PFSK-1 (cell line): ENCODE measurements at regions not wholly inside any gene's neighbourhood (a gene's known extent, or its start where the extent isn't known, plus 50 kb on each side); places are given as distances from the start of the nearest gene placed in this dataset.

Experiments
- FOXP2 ChIP-seq: optimal IDR thresholded peaks from 2 replicates; pipeline ENCODE3; 2011; ENCODE audit warnings: borderline replicate concordance, control low read depth, inconsistent platforms; ENCODE audit not compliant: insufficient read depth; ENCODE audit errors: extremely low read length, extremely low read depth
- POLR2AphosphoS5 ChIP-seq: IDR thresholded peaks from 2 replicates; pipeline ENCODE4 v1.6.1; 2012; ENCODE audit warnings: low read depth, mild to moderate bottlenecking, control low read depth, low read length, moderate library complexity
- REST ChIP-seq, 2 experiments: IDR thresholded peaks; 2 replicates each; pipeline versions ENCODE4 v1.6.1 to v1.8.0; 2011 to 2012; ENCODE audit warnings: low read depth in 2 of 2, low read length in 2 of 2, control low read depth in 1 of 2, inconsistent platforms in 1 of 2, mild to moderate bottlenecking in 1 of 2, moderate library complexity in 1 of 2; ENCODE audit not compliant: insufficient read depth in 1 of 2
- SIN3A ChIP-seq: IDR thresholded peaks from 2 replicates; pipeline ENCODE4 v1.6.1; 2012; ENCODE audit warnings: mild to moderate bottlenecking, low read length, moderate library complexity, borderline replicate concordance; ENCODE audit not compliant: insufficient read depth
- TAF1 ChIP-seq: IDR thresholded peaks from 2 replicates; pipeline ENCODE4 v1.6.1; 2012; ENCODE audit warnings: low read length, control low read depth, borderline replicate concordance; ENCODE audit not compliant: insufficient read depth

GRCh38 chr2:2581331-2582159, 250.5 kb upstream of the MYT1L start:
- TF ChIP-seq TAF1 (no peak), POLR2AphosphoS5 (no peak), SIN3A (no peak), FOXP2 (no peak), REST (IDR thresholded peaks at IDR 0.05; ENCODE audit: insufficient read depth in 1 of 2, low read depth in 2 of 2, low read length in 2 of 2) (no peak)
